ENCODE measurements at regions not wholly inside any gene's neighbourhood (a gene's known extent, or its start where the extent isn't known, plus 50 kb on each side); places are given as distances from the start of the nearest gene placed in this dataset.

DNA sequence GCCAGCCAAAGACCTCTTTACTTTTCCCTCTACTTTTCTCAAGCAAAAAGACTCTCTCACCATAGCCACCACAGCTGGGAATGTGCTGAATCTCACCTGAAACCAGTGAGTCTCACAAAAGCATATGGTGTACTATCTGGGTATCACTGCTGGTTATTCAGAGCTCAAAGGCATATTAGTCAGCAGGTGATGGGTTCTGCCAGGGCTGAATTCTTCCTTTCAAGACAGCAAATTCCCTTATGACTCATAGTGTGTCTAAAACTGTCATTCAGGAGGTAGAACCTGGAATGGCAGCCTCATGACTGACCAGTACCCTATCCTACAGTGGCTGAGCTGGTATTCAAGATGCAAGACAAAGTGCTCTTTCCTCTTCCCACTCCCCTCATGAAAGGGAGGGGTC, 2859.1 kb downstream of the PCDH9 start:
- TF ChIP-seq POLR2AphosphoS5 (IDR thresholded peaks at IDR 0.05), result no peak
- no peak for TF ChIP-seq POLR2A (IDR thresholded peaks at IDR 0.05)
- TF ChIP-seq, protein P1, sequence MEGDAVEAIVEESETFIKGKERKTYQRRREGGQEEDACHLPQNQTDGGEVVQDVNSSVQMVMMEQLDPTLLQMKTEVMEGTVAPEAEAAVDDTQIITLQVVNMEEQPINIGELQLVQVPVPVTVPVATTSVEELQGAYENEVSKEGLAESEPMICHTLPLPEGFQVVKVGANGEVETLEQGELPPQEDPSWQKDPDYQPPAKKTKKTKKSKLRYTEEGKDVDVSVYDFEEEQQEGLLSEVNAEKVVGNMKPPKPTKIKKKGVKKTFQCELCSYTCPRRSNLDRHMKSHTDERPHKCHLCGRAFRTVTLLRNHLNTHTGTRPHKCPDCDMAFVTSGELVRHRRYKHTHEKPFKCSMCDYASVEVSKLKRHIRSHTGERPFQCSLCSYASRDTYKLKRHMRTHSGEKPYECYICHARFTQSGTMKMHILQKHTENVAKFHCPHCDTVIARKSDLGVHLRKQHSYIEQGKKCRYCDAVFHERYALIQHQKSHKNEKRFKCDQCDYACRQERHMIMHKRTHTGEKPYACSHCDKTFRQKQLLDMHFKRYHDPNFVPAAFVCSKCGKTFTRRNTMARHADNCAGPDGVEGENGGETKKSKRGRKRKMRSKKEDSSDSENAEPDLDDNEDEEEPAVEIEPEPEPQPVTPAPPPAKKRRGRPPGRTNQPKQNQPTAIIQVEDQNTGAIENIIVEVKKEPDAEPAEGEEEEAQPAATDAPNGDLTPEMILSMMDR (IDR thresholded peaks at IDR 0.05), result no peak
- no peak for TF ChIP-seq EP300 (IDR thresholded peaks at IDR 0.05)

Measured in gastroesophageal sphincter (tissue), 3 donors.